RKO (cell line): ENCODE measurements at regions not wholly inside any gene's neighbourhood (a gene's known extent, or its start where the extent isn't known, plus 50 kb on each side); places are given as distances from the start of the nearest gene placed in this dataset.
A peak's percentile ranks its signal among the peaks of the same experiment; 100 is the strongest.

ENCODE experiments used
- DNase-seq: peaks from one replicate; pipeline ENCODE4 v3.0.0-alpha.2; 2016; ENCODE audit warnings: low spot score

GRCh38 chr17:72523491-72523890 is 402.7 kb downstream of the SOX9 start:
- DNase-seq, result no peak

GRCh38 chr17:72525225-72526015 is 404.6 kb downstream of the SOX9 start:
- no peak for DNase-seq

GRCh38 chr17:72526769-72527168 is 405.9 kb downstream of the SOX9 start:
- DNase-seq, result no peak

GRCh38 chr17:72527789-72528188 is 407.0 kb downstream of the SOX9 start:
- no peak for DNase-seq

DNA sequence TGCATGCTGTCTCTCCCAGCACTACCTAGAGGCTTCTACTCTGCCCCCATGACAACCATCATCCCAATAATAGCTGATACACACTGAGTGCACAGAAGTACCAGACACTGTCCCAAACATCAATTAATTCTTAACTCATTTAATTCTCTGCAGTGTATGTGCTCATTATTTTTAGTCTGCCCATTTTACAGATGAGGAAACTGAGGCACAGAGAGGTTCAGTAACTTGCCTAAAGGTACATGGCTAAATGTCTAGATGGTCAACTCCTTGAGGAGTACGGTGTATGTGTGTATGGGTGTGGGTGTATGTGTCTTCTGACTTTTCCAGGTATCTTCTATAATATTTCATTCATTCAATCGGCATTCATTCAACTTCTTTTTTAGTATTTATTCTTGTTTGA is 407.9 kb downstream of the SOX9 start:
- no peak for DNase-seq

GRCh38 chr17:72529386-72529785 is 408.6 kb downstream of the SOX9 start:
- DNase-seq, result no peak

DNA sequence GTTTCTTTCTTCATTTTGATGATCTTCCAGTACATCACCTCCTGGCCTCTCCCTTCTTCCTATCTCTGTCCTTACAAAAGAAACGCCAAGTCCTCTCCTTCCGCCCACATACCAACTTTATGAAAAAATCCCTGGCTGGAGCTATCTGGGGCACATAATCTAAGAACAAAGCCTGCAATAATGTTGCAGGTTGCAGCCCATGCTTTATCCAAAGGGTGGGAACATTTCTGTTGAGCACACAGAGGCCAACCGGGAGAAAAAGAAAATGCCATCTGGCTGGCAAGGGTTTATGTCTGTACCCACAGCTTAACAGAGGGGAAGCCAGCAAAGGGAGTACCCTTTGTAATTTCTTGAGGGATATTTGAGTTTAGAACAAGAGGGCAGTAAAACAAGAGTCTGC is 409.6 kb downstream of the SOX9 start:
- DNase-seq, result no peak

DNA sequence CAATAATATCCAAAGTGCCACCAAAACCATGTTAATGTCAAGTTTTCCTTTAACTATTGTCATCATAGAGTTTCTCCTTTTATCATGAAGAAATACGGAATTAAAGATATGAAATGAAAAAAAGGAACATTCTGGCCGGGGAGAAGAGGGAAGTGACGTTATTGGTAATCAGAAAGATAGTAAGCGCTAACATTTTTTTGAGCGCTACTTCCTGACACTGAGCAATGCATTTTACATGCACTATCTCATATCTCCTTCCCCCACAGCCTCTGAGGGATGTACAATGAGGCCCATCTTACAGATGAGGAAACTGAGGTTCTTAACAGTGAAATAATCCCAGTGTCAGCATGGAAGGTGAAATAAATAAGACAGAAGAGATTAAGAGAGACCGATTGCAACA is 410.9 kb downstream of the SOX9 start:
- no peak for DNase-seq

- no peak for DNase-seq
Measured at GRCh38 chr17:72534265-72534664, 413.4 kb downstream of the SOX9 start.

DNA sequence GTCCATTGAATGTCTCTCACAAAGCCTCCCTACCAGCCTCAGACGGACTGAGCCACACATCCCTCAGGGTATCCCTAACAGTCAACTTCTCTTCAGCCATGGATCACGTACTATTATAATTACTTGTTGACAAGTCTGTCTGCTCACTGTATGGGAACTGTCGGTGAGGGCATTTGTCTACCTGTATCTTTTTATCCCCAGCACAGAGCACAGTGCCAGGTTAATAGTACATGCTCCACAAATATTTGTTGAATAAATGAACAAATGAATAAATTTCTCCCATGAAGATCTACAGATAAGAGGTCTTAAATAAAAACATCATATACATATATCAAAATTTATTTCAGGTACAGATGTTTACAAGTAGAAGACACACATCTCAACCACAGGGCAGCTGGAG is 414.0 kb downstream of the SOX9 start:
- DNase-seq, result no peak

DNA sequence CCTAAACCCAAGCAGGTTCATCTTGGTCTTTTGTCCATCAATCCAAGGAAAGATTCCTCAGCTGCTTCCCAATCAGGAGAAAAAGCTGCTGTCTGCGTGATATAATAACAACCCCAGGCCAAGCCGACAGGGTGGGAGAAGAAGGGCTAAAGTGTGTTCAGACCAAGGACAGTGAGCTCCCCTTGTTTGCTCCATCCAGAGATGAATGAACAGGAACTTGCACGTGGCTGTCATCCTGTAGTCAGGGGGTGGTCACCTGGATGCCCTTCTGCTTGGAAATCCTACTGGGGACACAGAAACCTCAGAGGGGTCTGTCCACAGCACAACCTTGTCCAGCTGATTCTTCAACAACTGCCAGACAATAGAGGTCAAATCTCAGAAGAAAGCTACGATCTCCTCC is 414.5 kb downstream of the SOX9 start:
- DNase-seq, result no peak

DNA sequence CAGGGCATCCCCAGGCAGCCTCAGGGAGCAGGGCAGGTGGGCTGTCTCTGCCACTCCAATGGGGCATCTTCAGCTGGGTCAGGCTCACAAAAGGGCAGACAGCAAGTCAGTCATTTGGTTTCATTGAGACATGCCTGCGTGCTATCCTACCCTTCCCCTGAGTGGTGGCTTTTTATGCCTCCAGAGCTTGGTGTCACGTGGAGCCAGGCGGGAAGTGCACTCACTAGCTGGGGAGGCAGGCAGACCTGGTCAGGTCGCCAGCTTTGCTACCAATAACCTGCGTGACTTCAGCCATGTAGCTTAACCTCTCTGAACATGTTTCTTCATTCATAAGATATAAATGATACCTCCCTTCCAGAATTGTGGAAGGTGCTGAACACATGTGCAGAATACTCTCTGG is 415.0 kb downstream of the SOX9 start:
- no peak for DNase-seq

DNA sequence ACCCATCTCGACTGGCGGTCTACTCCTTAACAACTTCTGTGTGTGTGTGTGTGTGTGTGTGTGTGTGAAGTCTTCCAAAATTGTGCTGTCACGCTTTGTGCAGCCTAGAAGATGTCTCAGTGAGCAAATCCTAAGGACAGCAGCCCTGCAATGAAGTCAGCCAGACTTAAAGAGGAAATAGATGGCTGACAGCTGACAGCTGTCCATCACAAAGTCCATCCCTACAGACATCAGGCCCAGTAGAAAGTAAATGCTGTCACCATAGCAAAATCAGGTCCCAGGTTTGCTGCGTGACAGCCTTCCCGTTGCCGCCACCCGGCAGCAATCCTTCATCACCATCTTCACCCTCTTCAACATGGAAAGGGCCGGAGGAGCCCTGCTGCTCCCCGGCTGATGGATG is 416.0 kb downstream of the SOX9 start:
- DNase-seq, result no peak

DNA sequence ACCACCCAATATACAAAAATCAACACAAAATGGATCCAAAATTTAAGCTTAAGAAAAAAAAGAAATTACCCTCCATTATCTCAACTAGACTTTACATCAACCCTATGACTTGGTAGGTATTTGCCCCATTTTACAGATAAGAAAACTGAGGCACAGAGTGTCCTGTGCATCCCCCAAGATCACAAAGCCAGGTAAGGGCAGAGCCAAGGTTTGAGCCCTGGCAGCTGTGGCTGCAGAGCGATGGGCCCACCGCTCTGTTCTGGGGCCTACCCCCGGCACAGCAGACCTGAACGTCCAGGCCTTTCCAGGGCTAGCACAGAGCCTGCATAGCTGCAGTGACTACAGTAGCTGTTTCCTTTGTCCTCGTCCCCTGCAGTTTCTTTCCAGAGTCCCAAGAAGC is 417.6 kb downstream of the SOX9 start:
- no peak for DNase-seq

GRCh38 chr17:72538901-72539352 is 418.1 kb downstream of the SOX9 start:
- no peak for DNase-seq

DNA sequence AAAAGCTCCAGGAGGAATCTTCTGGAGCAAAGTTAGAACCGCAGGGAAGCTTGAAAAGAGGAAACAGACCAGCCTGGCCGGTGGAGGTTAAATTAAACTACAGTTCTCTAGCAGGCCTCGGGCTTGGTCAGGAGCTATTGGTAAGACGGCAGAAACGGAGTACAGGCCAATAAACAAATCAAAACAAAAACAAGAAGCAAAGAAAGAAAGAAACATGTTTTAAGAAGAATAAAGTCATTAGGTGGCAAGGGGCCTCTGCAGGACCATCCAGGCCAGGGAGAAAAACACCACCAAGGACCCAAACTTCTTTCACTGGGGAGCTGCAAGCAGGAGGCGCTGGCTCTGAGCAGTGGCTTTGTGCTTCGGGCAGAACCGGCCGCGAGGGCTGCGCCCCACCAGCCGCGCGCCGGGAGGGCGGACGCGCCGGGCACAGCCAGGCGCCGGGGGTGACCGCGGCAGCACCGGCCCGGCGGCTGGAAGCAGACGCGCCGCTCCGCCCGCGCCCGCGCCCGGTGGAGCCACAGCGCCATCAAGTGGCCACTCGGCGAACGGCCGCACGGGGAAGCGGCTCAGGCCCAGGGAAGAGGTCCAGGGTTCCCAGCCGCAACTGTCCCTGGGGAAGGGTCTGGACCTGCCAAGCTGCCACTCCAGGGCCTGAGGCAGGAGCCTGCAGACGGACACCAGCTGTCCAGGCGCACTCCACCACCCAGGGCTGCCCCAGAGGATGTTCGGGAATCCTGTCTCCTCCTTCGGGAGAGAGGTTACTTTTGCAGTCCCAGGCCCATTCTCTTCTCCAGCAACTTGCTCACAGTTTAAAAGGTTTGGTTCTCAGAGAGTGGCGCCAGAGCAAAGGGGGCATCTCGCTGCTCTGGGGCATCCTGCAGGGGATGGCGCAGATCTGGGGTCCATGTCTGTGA is 419.4 kb downstream of the SOX9 start:
- peak; percentile 51 for DNase-seq

- DNase-seq, result no peak
Measured at GRCh38 chr17:72542317-72542716, 421.5 kb downstream of the SOX9 start.

DNA sequence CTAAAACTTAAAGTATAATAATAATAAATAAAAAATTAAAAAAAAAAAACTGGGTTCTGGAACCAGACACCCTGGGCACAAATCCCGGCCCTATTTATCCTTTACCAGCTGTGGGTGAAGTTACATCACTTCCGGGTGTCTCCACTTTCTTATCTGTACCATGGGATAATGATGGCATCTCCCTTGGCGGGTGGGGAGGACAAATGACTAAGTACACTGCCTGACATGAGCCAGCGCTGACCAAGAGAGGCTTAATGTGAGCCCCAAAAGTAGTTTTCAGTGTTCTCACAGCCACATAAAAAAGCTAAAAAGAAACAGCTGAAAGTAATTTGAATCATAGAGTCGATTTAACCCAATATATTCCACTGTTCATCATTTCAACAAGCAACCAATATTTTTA is 424.9 kb downstream of the SOX9 start:
- no peak for DNase-seq

DNA sequence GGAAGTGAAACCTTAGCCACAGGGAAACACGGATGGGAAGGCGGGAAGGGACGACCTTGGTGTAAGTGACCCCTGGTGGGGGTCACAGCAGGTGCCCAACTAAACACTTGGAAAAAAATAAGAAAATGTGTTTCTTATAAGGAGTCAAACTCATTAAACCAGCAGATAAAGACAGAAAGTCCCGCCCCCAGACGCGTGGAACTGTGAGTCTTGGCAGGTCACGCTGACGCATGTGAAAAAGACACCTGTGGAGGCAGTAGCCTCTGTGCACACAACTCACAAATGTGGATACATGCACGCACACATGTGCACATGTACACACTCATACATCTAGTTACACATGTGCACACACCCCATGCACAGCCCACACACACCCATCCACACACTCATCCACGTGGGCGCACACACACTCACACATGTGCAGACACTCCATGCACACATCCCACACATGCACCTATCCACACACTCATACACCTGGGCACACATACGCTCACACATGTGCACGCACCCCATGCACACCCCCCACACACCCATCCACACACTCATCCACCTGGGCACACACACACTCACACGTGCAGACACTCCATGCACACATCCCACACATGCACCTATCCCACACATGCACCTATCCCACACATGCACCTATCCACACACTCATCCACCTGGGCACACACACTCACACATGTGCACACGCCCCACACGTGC is 432.4 kb downstream of the SOX9 start:
- no peak for DNase-seq

DNA sequence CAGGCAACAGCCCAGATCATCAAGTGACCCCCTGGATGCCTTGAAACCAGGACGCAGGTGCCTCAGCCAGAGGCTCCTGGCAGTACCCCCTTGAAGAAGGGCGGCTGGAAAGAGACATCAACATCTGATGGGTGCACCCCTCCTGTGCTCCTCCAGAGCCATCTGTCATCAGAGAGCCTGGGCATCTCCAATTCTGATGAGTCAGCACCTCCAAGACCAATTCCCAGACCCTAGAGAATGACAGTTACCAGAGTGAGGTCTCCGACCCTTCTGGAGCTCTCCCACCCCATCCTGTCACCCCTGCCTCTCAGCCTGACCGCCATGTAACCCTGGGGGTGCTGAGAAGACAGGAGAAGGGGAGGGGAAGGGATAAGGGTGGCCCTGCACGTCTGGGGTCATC is 433.7 kb downstream of the SOX9 start:
- no peak for DNase-seq

- no peak for DNase-seq
Measured at GRCh38 chr17:72555052-72555451, 434.2 kb downstream of the SOX9 start.

DNA sequence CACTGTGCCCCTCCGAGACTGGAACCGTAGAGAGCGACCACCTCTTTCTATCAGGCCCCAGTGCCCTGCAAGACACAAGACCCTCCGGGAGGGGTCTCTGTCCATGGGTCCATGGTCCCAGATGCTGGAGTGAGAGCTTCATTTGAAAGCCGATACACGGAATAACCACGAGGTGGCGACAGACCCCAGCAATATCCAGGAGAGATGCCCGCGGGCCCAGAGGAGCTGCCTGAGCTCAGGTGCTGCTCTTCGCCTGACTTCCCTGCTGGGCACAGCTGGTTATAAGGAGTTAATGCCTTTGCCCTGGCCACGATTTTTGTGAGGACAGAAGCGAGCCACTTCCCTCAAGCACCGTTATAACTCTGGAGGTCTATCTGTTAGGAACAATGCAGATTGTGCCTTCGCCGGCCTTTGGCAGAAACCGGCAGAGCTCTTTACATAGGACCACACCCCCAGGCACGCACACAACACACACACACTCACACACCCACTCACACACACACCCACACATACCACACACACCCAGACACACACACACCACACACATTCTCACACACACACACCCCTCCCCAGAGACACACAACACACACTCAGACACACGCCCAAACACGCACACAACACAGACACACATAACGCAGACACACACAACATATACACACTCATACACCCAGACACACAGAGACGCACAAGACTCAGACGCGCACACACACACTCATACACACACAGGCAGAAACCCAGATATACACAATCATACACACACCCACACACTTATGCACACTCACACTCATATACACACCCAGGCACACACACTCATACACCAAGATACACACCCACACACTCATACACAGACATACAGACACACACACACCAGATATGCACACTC is 436.4 kb downstream of the SOX9 start:
- DNase-seq, result peak; percentile 50
